ENCODE measurements at regions not wholly inside any gene's neighbourhood (a gene's known extent, or its start where the extent isn't known, plus 50 kb on each side); places are given as distances from the start of the nearest gene placed in this dataset.
A peak's percentile ranks its signal among the peaks of the same experiment; 100 is the strongest.
"Not testable (repeated sequence)": the region's sequence is repeated elsewhere in the genome, so short reads cannot be mapped to it uniquely, and the experiment has no call there.

DNA sequence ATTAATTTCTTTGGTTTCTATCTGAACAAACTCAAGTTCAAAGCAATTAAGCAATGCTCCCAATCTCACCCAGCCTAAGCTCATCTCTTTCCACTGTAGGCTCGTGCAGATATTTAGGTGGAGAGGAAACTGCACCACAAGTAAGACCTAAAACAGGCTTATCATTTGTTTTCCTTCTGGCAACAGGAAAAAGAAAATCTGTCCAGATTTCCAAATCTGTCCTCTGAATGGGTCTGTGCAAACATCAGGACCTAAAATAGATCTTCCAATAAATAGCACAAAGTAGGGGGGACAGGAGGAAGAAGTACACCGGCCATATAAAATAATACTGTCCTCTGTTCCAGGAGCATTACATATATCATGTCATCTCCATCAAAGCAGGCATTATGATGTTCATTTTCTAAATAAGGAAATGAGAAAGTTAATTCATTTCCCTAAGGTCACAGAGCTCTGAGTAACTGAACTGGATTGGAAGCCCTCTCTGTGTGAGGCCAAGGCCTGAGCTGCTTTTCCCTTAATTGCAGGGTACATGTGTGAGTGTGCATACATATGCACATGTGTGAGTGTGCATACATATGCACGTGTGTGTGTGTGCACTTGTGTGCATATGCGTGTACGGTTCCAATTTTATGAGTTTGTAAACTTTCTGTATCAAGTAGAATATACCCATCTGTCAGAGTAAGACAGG is 92.8 kb upstream of the PARD3 start:
- no peak for DNase-seq

GRCh38 chr10:34906067-34906965 is 91.2 kb upstream of the PARD3 start:
- no peak for DNase-seq

GRCh38 chr10:34905200-34905927 is 90.3 kb upstream of the PARD3 start:
- DNase-seq = no peak

DNA sequence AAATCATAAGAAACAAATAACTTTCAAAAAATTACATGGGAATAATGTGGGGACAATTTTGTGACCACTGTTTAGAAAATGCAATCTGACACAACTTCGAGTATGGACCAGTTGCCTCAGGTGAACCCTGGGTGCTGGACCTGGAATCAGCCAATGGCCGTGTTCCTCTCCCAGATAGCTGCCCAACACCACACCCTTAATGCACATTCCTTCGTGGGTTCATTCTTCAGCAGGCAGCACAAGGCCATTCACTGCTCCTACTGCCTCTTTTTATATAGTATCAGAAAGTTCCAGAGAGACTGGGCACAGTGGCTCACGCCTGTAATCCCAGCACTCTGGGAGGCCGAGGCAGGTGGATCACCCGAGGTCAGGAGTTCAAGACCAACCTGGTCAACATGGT is 89.1 kb upstream of the PARD3 start:
- DNase-seq = no peak

DNA sequence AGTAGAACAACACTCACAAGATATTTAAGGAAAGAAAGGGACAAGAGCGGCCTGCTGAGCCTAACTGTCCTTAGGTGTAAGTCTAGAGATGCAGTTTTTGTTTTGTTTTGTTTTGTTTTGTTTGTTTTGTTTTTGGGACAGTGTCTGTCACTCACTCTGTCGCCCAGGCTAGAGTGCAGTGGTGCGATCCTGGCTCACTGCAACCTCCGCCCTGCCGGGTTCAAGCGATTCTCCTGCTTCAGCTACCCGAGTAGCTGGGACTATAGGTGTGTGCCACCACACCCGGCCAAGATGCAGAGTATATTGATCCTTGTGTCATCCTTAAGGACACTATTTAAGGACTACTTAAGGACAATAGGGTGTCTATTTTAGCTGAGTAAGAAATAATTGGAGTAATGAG is 84.1 kb upstream of the PARD3 start:
- DNase-seq = no peak

- DNase-seq = no peak
Measured at GRCh38 chr10:34895977-34896376, 80.9 kb upstream of the PARD3 start.

DNA sequence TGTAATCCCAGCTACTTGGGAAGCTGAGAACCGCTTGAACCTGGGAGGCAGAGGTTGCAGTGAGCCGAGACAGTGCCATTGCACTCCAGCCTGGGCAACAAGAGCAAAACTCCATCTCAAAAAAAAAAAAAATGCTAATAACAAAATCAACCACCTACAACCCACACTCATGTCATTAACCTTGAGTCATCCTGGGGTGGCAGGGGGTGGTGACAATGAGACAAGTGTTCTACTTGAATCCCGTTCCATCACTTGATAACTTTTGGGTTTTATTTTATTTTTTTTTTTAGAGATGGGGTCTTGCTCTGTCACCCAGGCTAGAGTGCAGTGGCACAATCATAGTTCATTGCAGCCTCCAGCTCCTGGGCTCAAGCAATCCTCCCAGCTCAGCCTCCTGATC is 80.0 kb upstream of the PARD3 start:
- DNase-seq = not testable (repeated sequence)

DNA sequence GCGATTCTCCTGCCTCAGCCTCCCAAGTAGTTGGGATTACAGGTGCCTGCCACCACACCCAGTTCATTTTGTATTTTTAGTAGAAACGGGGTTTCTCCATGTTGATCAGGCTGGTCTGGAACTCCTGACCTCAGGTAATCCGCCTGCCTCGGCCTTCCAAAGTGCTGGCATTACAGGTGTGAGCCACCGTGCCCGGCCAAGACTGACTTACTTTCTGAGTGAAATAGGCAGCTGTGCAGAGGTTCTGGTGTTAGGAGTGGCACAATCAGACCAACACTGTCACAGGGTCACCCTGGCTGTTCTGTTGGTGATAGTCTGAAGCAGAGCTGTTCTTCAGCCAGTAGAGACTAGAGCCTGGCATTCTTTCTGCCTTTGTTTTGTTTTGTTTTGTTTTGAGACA is 77.4 kb upstream of the PARD3 start:
- DNase-seq = not testable (repeated sequence)

DNA sequence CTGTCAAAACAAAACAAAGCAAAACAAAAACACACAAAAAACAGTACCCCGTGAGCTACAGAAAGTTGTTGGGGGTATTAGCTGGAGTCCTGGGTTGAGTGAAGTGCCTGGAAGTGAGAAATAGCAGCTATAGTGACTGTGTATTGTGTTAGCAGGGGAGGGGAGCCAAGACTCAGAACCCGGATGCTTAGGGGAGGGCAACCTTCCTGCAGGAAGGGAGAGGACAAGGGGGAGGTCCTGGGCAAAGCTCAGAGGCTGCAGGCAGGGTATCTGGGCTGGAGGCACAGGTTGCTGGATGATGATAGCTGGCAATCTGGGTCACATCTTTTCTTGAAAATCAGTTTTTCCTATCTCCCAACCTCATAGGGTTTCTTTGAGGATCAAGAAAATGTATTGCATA is 75.8 kb upstream of the PARD3 start:
- no peak for DNase-seq

- DNase-seq = peak; percentile 51
Measured at GRCh38 chr10:34889004-34889869, 74.1 kb upstream of the PARD3 start.

- no peak for DNase-seq
Measured at GRCh38 chr10:34886906-34887642, 72.0 kb upstream of the PARD3 start.

GRCh38 chr10:34885898-34886297 is 70.8 kb upstream of the PARD3 start:
- DNase-seq = no peak

GRCh38 chr10:34885011-34885410 is 69.9 kb upstream of the PARD3 start:
- no peak for DNase-seq

DNA sequence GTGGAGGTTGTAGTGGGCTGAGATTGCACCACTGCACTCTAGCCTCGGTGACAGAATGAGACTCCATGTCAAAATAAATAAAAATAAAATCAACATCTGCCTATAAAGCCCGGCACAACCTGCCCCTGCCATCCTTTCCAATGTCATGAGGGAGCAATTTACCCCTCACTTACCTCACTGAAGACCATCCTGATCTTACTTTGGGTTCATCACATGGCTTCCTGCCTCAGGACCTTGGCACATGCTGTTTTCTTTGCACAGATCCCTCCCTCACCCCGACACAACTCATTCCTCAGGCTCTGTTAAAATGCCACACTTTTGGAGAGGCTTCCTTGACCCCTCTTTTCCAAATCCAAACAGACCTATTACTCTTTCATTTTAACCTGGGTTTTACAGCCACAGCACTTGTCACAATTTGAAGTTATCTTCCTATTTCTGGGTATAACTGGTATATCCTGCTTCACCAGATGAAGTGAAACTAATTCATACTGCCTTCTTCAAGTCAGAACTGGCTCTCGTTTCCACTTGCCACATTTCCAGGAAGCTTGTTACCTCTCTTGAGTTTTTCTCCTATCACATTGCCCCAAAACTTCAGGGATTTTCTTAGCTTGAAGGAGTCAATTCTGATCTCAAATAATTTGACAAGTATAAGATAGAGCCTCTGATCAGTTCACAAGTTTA is 69.3 kb upstream of the PARD3 start:
- no peak for DNase-seq

- no peak for DNase-seq
Measured at GRCh38 chr10:34880817-34881216, 65.7 kb upstream of the PARD3 start.

DNA sequence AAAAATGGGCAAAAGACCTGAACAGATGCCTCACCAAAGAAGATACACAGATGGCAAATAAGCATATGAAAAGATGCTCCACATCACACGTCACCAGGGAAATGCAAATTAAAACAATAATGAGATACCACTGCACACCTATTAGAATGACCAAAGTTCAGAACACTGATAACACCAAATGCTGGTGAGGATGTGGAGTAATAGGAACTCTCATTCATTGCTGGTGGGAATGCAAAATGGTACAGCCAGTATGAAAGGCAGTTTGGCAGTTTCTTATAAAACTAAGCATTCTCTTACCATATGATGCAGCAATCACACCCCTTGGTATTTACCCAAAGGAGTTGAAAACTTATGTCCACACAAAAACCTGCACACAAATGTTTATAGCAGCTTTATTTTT is 63.6 kb upstream of the PARD3 start:
- not testable (repeated sequence) for DNase-seq

DNA sequence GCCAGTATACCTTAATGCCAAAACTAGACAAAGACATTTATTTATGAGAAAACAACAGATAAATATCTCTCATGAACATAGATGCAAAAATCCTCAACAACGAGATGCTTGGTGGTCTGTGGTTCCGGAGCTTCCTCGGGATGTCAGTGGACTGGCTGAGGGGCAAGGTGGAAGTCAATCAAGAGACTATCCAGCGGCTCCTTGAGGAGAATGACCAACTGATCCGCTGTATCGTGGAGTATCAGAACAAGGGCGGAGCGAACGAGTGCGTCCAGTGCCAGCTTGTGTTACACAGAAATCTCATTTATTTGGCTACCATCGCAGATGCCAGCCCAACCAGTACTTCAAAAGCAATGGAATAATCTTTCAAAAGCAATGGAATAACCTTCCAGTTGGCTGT is 60.0 kb upstream of the PARD3 start:
- no peak for DNase-seq

DNA sequence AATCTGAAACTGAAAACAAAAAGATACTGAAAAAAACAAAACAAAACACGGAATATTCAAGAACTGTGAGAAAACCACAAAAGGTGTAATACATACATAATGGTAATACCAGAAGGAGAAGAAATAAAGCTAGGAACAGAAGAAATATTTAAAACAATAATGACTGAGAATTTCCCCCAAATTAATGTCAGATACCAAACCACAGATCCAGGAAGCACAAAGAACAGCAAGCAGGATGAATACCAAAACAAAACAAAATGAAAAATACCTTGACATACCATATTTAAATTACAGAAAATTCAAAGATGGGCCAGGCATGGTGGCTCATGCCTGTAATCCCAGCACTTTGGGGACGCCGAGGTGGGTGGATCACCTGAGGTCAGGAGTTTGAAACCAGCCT is 57.7 kb upstream of the PARD3 start:
- no peak for DNase-seq

GRCh38 chr10:34869135-34869836 is 54.2 kb upstream of the PARD3 start:
- no peak for DNase-seq

DNA sequence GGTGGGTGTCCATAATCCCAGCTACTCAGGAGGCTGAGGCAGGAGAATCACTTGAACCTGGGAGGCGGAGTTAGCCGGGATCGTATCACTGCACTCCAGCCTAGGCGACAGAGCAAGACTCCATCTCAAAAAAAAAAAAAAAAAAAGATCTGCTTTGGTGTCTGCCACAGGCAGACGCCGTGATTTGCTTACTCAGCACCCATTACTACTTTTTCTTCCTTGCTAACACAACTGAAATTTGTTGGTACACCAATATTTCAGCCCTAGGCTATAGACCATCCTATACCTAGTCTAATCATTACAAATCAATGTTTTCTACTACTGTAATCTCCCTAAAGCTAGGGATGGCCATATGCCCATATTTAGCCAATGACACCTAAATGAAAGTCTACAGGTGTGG is 53.5 kb upstream of the PARD3 start:
- no peak for DNase-seq

GRCh38 chr10:34866848-34867247 is 51.8 kb upstream of the PARD3 start:
- no peak for DNase-seq
